GM18505 (cell line): ENCODE measurements at regions not wholly inside any gene's neighbourhood (a gene's known extent, or its start where the extent isn't known, plus 50 kb on each side); places are given as distances from the start of the nearest gene placed in this dataset.
"Not testable (repeated sequence)": the region's sequence is repeated elsewhere in the genome, so short reads cannot be mapped to it uniquely, and the experiment has no call there.

Experiments
- ATAC-seq: cut with Tn5 transposase; IDR thresholded peaks from one replicate; pipeline ENCODE4 v1.9.1; 2021; ENCODE audit not compliant: unreplicated experiment
- POLR2A ChIP-seq: IDR thresholded peaks from 4 replicates; pipeline ENCODE4 v1.6.1; 2011; ENCODE audit warnings: borderline replicate concordance; ENCODE audit not compliant: insufficient read depth, insufficient read length; ENCODE audit errors: extremely low read depth

- TF ChIP-seq POLR2A = no peak
- ATAC-seq = no peak
These were observed 108.6 kb downstream of the ZMAT1 start for GRCh38 chrX:101823236-101823635.

GRCh38 chrX:101817739-101818138 lies 114.1 kb downstream of the ZMAT1 start:
- not testable (repeated sequence) for ATAC-seq

DNA sequence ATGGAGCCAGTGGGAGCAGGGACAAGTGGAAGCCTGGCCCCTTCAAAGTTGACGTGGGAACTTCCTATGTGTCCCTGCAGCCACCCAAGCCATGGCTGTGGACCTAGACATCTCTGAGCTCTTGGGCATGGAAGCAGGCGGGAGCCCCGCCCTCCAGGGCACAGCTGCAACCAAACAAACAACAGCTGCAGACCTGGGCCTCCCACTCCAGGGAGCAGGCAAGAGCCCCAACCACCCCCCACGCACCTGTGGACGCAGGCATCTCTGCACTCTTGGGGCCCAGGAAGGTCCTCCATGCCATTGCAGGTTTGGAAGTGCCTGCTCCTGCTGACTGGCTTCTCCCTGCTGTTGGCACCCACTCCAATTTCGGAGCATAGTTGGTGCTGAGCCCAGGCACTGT lies 118.6 kb downstream of the ZMAT1 start:
- no peak for TF ChIP-seq POLR2A

DNA sequence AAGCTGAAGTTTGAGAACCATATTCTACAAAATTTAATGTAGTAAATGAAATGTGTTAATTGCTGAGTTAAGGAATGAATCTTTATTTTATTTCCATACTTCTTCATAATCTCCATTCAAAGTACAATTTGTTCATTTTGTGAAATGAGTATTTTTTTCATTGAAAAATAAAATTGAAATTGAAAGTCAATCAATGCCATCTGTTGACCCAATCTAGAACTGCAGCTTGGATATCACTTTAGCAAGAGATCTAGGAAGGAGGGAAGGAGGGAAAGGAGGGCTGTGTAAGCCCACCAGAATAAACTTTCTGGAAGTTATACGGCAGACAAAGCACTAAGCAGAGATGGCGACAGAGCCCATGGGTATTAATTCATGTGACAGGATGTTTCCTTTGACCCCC lies 128.4 kb downstream of the ZMAT1 start:
- ATAC-seq = no peak
- TF ChIP-seq POLR2A = no peak

More for the DNA sequence above, 118.6 kb downstream of the ZMAT1 start:
- no peak for ATAC-seq

GRCh38 chrX:101799387-101799786 lies 132.4 kb downstream of the ZMAT1 start:
- TF ChIP-seq POLR2A = no peak
- ATAC-seq = peak; percentile 99

- no peak for TF ChIP-seq POLR2A
- ATAC-seq = no peak
These were observed 128.3 kb upstream of the ARMCX2 start for GRCh38 chrX:101787934-101788333.

- TF ChIP-seq POLR2A = no peak
- ATAC-seq = no peak
These were observed 125.5 kb upstream of the ARMCX2 start for GRCh38 chrX:101785142-101785541.

DNA sequence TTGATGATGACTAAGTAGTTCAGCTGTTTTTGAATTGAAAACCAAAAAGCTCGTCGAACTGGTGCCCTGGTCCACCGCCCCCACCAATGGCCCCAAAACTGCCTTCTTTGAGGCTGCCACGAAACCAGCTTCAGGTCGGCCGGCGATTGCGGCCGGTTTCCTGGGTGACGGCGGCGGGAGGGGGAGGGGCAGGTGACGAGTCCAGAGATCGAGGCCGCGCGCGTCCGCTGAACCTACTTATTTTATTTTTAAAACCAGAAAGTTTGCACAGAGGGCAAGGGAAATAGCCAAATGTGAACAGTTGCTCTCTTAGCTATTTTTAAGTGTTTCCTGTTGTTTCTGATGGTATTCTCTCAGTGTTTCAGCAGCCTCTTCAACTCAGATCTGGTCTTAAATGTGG lies 120.8 kb upstream of the ARMCX2 start:
- ATAC-seq = not testable (repeated sequence)

GRCh38 chrX:101774340-101774739 lies 114.7 kb upstream of the ARMCX2 start:
- ATAC-seq = peak; percentile 99
- TF ChIP-seq POLR2A = no peak

- TF ChIP-seq POLR2A = no peak
- no peak for ATAC-seq
These were observed 104.9 kb upstream of the ARMCX2 start for GRCh38 chrX:101764538-101764937.

DNA sequence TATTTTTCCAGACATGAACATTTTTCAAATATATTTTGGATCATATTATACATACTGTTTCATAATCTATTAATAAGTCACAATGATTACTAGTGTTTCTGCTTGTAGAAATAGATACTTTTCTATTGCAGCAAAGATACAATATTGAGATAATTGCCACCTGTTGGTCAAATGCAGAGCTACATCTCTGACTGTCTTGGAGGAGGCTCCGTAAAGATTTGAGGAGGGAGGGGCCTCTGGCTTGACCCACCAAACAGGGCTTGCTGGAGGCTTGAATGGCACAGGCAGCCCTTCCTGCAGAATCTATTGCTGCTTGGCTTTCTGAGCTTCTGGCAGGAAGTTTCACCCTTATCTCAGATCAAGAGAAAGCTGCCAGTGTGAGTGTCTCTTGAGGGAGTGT lies 99.3 kb upstream of the ARMCX2 start:
- TF ChIP-seq POLR2A = no peak
- ATAC-seq = peak; percentile 94

GRCh38 chrX:101750744-101751143 lies 91.1 kb upstream of the ARMCX2 start:
- TF ChIP-seq POLR2A = no peak
- no peak for ATAC-seq

GRCh38 chrX:101749436-101749835 lies 89.8 kb upstream of the ARMCX2 start:
- no peak for TF ChIP-seq POLR2A
- ATAC-seq = no peak

DNA sequence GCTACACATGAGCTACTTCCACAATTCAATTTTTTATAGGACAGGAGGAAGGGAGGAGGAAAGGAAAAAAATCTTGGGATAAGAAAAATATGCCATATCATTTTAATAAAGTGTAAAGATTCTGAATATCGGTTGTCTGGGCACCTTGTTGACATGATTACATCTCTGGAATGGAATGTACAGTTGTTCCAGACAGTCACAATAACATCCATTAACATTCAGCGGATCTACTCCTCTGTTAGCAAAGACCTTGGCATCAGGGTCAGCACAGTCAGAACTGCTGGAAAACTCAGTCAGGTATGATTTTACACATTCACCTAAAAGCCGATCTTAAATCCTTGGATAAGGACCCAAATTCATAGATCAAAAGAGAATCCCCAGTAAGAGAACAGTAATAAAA lies 85.4 kb upstream of the ARMCX2 start:
- ATAC-seq = no peak

DNA sequence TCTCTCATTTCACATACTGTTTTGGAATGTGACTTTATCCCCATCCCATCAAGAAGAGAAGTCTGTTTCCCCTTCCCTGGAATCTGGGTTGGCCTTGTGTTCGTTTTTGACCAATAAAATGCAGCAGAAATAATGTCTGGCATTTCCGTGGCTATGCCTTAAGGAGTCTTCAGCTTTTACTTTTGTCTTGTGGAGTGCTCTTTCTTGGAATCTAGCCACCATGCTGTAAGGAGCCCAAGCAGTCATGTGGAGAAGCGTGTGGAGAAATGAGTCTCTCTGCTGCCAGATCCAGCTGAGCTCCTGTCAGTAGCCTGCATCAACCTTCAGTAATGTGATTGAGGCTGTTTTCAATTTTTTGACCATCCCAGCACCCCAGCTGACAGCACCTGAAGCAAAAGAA lies 84.4 kb upstream of the ARMCX2 start:
- no peak for TF ChIP-seq POLR2A
- no peak for ATAC-seq

More for the DNA sequence above, 85.4 kb upstream of the ARMCX2 start:
- TF ChIP-seq POLR2A = no peak
